Sigmoid colon (tissue), 6 donors: ENCODE measurements at regions not wholly inside any gene's neighbourhood (a gene's known extent, or its start where the extent isn't known, plus 50 kb on each side); places are given as distances from the start of the nearest gene placed in this dataset.
"Not testable (repeated sequence)": the region's sequence is repeated elsewhere in the genome, so short reads cannot be mapped to it uniquely, and the experiment has no call there.

Source experiments
- DNase-seq: peaks from one replicate; pipeline ENCODE4 v3.0.0-alpha.2; 2019
- H3K27ac ChIP-seq, 4 donors: fragments of 200-600 bp; sonication (generic); one replicate each; pipeline ENCODE4 v1.5.1; 2016 to 2019; ENCODE audit warnings: mild to moderate bottlenecking in 1 of 4
- H3K27me3 ChIP-seq, 3 donors: fragments of 200-600 bp; sonication (generic); one replicate each; pipeline ENCODE4 v1.5.1; 2019; ENCODE audit warnings: mild to moderate bottlenecking in 1 of 3
- H3K36me3 ChIP-seq, 4 donors: fragments of 200-600 bp; sonication (generic); one replicate each; pipeline ENCODE4 v1.5.1; 2016 to 2019
- H3K4me1 ChIP-seq, 4 donors: fragments of 200-600 bp; sonication (generic); one replicate each; pipeline ENCODE4 v1.5.1; 2017 to 2019
- H3K4me3 ChIP-seq, 4 donors: fragments of 200-600 bp; sonication (generic); one replicate each; pipeline ENCODE4 v1.5.1; 2017 to 2019; ENCODE audit warnings: mild to moderate bottlenecking in 2 of 4, moderate library complexity in 1 of 4
- H3K9me3 ChIP-seq, 4 donors: fragments of 200-600 bp in 3 of 4; sonication (generic) in 3 of 4; one replicate each; pipeline versions ENCODE4 v1.5.1 to v1.6.1; 2013 to 2019
- EP300 ChIP-seq, 4 donors: sonication (generic); formaldehyde crosslinking; IDR thresholded peaks; one replicate each; pipeline ENCODE4 v1.6.1; 2017; ENCODE audit warnings: antibody characterized with exemption in 4 of 4
- POLR2A ChIP-seq, 2 donors: fragments of 450-650 bp; IDR thresholded peaks; one replicate each; pipeline ENCODE4 v1.6.1; 2016; ENCODE audit warnings: antibody characterized with exemption in 2 of 2, mild to moderate bottlenecking in 2 of 2, moderate library complexity in 2 of 2
- POLR2AphosphoS5 ChIP-seq, 4 donors: sonication (generic); formaldehyde crosslinking; IDR thresholded peaks; one replicate each; pipeline ENCODE4 v1.6.1; 2017; ENCODE audit warnings: antibody characterized with exemption in 4 of 4
- WGBS, 2 donors: extraction: QIAGEN DNeasy Blood & Tissue Kit; methylation state at CpG; one replicate each; pipeline ENCODE4 v1.1.7; 2013; 5-methylcytosine and 5-hydroxymethylcytosine counted together
- intact Hi-C: fragments of 100-400 bp; cut with DNase I; formaldehyde crosslinking; loops from one replicate; pipeline ENCODE4 v1.15.1; 2023
- TF ChIP-seq, protein P1 (sequence below), 4 experiments: fragments of 450-650 bp in 3 of 4; fragments of 200-600 bp in 1 of 4; IDR thresholded peaks; one replicate each; pipeline ENCODE4 v1.5.1; 2016 to 2019; ENCODE audit warnings: antibody characterized with exemption in 4 of 4, mild to moderate bottlenecking in 3 of 4, moderate library complexity in 2 of 4
- donor health status: healthy with polysubstance abuse.
- donor health status: healthy.

DNA sequence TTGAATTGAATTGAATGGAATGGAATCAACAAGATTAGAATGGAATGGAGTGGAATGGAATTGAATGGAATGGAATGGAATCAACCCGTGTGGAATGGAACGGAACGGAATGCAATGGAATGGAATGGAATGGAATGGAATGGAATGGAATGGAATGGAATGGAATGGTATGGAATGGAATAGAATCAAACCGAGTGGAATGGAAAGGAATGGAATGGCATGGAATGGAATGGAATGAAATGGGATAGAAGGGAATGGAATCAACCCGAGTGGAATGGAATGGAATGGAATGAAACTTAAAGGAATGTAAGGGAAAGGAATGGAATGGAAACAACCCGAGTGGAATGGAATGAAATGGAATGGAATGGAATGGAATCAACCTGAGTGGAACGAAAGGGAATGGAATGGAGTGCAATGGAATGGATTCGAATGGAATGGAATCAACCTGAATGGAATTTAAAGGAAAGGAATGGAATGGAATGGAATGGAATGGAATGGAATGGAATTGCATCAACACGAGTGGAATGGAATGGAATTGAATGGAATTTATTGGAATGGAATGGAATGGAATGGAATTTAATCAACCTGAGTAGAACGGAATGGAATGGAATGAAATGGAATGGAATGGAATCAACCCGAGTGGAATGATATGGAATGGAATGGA lies 1146.6 kb downstream of the RPIA start:
- TF ChIP-seq POLR2AphosphoS5 (IDR thresholded peaks at IDR 0.05) (no peak), POLR2A (IDR thresholded peaks at IDR 0.05) (no peak), EP300 (IDR thresholded peaks at IDR 0.05) (no peak)
- TF ChIP-seq, protein P1, sequence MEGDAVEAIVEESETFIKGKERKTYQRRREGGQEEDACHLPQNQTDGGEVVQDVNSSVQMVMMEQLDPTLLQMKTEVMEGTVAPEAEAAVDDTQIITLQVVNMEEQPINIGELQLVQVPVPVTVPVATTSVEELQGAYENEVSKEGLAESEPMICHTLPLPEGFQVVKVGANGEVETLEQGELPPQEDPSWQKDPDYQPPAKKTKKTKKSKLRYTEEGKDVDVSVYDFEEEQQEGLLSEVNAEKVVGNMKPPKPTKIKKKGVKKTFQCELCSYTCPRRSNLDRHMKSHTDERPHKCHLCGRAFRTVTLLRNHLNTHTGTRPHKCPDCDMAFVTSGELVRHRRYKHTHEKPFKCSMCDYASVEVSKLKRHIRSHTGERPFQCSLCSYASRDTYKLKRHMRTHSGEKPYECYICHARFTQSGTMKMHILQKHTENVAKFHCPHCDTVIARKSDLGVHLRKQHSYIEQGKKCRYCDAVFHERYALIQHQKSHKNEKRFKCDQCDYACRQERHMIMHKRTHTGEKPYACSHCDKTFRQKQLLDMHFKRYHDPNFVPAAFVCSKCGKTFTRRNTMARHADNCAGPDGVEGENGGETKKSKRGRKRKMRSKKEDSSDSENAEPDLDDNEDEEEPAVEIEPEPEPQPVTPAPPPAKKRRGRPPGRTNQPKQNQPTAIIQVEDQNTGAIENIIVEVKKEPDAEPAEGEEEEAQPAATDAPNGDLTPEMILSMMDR (IDR thresholded peaks at IDR 0.05): no peak
- H3K36me3 ChIP-seq: no peaks in the 10 kb centered on the region
- DNase-seq: no peak
- H3K4me3 ChIP-seq: no peak overlapping the region
- H3K27me3 ChIP-seq: no peaks in the 10 kb centered on the region
- no peaks in the 10 kb centered on the region for H3K4me1 ChIP-seq
- H3K27ac ChIP-seq: no peak overlapping the region
- 72 to 75% methylated on average over 11 of the region's 11 CpGs for whole genome bisulfite sequencing, 2 donors
- intact Hi-C loops: no loop called here
- peaks cover 3 to 10% (median 7%) of the 10 kb centered on the region in 4 donors for H3K9me3 ChIP-seq

GRCh38 chr2:89840175-89840574 lies 1148.7 kb downstream of the RPIA start:
- peaks cover 0 to 10% (median 6%) of the 10 kb centered on the region in 4 donors for H3K9me3 ChIP-seq
- intact Hi-C loops, DNase-seq, H3K27me3 ChIP-seq, H3K36me3 ChIP-seq, H3K27ac ChIP-seq, H3K4me1 ChIP-seq, H3K4me3 ChIP-seq: not testable (repeated sequence)
- 74 to 79% methylated on average over 9 of the region's 9 CpGs for WGBS, 2 donors

DNA sequence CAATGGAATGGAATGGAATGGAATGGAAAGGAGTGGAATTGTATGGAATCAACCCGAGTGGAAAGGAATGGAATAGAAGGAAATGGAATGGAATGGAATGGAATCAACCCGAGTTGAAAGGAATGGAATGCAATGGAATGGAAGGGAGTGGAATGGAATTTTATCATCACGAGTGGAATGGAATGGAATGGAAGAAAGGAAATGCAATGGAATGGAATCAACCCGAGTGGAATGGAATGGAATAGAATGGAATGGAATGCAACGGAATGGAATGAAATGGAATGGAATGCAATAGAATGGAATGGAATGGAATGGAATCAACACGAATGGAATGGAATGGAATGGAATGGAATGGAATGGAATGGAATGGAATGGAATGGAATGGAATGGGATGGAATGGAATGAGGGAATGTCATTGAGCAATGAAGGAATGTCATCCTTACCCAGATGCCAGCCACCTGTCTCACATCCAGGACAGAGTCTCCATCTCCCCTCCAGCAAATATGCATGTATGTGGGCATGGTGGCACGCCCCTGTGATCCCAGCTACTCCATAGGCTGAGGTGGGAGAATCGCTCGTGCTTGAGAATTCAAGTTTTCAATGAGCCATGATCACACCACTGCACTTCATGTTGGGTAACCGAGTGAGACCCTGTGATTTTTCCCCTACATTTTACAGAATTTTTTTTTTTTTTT lies 1149.5 kb downstream of the RPIA start:
- H3K27me3 ChIP-seq, H3K27ac ChIP-seq, H3K4me1 ChIP-seq, H3K4me3 ChIP-seq, intact Hi-C loops, H3K36me3 ChIP-seq, DNase-seq: not testable (repeated sequence)
- H3K9me3 ChIP-seq: peaks cover 0 to 10% (median 6%) of the 10 kb centered on the region in 4 donors
- WGBS, 2 donors: 63 to 69% methylated on average over 10 of the region's 10 CpGs

GRCh38 chr2:89841476-89841840 lies 1150.0 kb downstream of the RPIA start:
- WGBS, 2 donors: 53 to 64% methylated on average over 3 of the region's 3 CpGs
- Histone ChIP-seq H3K9me3 (peaks cover 0 to 10% (median 4%) of the 10 kb centered on the region in 4 donors), H3K36me3 (no peaks in the 10 kb centered on the region), H3K4me3 (no peak overlapping the region), H3K27ac (no peak overlapping the region), H3K4me1 (no peaks in the 10 kb centered on the region), H3K27me3 (peaks cover 0 to 7% (median 0%) of the 10 kb centered on the region in 3 donors)
- TF ChIP-seq POLR2A (IDR thresholded peaks at IDR 0.05): no peak
- no peak for TF ChIP-seq EP300 (IDR thresholded peaks at IDR 0.05)
- no peak for TF ChIP-seq POLR2AphosphoS5 (IDR thresholded peaks at IDR 0.05)
- TF ChIP-seq, protein P1 (IDR thresholded peaks at IDR 0.05): no peak
- intact Hi-C loops: no loop called here
- DNase-seq: no peak

GRCh38 chr2:89842180-89842908 lies 1150.9 kb downstream of the RPIA start:
- WGBS, 2 donors: 54 to 59% methylated on average over 9 of the region's 9 CpGs
- peaks cover 0 to 10% (median 0%) of the 10 kb centered on the region in 4 donors for H3K9me3 ChIP-seq
- intact Hi-C loops: no loop called here
- H3K27me3 ChIP-seq: peaks cover 0 to 7% (median 0%) of the 10 kb centered on the region in 3 donors
- H3K36me3 ChIP-seq: no peaks in the 10 kb centered on the region
- H3K4me1 ChIP-seq: no peaks in the 10 kb centered on the region
- no peak for DNase-seq
- TF ChIP-seq, protein P1 (IDR thresholded peaks at IDR 0.05): no peak
- no peak for TF ChIP-seq EP300 (IDR thresholded peaks at IDR 0.05)
- no peak for TF ChIP-seq POLR2AphosphoS5 (IDR thresholded peaks at IDR 0.05)
- TF ChIP-seq POLR2A (IDR thresholded peaks at IDR 0.05): no peak
- no peak overlapping the region for H3K27ac ChIP-seq
- no peak overlapping the region for H3K4me3 ChIP-seq
